CD1c-positive myeloid dendritic cell (primary cell): ENCODE measurements at regions not wholly inside any gene's neighbourhood (a gene's known extent, or its start where the extent isn't known, plus 50 kb on each side); places are given as distances from the start of the nearest gene placed in this dataset.

Experiments used
- DNase-seq: peaks from one replicate; pipeline ENCODE4 v3.0.0-alpha.2; 2016; ENCODE audit errors: extremely low spot score

DNA sequence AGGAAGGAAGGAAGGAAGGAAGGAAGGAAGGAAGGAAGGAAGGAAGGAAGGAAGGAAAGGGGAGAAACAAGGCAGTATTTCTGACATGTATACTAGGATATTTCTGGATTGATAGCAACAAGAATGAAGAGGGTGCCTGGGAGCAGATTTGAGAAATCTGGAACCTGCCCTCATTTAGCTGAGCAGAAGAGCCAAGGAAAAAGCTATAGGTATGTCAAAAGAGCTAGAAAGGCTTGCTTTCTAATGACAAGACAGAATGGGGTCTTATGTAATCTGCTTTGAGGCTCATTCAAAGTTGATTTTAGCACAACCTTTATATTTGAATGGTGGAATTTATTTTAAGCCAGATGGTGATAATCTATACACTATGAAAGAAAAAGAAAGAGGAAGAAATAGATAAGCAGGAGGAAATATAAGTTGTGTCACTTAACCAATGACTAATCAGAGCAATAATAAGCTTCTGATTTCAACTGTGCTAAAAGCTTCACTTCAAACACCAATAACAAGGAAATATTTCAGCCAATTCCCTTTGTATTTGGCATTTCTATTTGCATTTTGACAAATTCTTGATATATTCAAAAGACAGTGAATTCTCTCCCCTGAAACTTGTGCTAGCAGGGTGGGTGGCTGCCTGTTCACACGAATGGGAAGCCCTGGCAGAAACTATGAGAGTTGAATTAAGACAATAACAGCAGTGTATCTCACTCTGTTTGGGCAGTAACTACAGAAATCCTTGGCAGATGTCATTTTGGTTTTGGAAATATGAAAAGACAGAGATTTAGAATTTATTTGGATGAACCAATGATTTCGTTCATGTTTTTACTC lies 76.3 kb upstream of the FLRT2 start:
- DNase-seq = no peak

DNA sequence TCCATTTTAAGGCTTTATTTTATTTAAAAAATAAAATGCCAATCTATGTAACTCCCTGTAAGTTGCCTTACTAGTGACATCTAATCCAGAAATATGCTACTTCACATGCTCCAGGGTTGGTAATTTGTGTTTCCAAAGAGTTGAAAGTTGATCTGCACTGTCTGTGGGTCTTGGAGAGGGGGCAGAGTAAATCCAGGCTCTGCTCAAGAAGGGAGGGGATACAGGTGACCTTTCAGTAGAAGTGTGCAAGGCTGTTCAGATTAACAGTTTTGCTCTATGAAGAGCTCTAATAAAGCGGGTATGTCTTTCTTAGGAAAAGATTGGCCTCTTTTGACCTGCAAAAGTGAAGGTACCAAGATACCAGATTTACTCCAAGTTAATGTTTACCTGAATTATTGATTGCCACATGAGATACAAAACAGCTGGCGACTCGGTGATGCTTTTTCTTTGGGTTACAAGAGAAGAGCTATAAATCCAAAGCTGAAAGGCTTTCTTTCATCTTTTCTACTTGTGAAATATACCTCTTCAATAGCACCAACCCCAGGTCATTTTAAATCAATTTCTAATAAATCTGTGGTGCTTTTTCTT lies 75.6 kb upstream of the FLRT2 start:
- no peak for DNase-seq

DNA sequence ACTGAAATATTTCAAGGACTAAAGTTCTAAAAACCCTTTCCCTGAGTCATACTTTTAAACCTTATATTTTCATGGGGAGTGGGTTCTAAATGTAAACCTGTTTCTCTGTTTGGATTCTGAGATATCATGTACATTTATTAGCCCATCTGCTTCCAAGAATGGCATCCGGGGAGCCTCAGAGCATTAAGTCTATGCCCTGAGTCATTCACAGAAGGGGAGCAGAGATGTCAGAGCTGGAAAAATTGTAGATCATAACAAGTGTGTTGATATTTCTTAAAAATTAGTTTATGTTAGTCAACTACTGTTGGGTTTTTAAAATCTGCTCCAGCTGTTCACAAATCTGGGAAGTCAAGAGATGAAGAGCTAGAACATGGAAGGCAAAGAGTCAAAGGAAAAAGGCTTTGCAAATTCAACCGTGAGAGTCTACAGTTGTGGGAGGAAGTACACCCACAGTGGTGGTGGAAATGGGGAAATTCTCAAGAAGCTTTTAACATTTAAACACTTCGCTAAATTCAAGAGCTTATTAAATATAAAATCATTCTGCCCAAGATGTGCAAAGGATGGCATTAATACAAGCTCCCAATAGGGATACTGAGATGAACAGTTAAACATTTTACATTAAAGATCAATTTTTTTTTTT lies 70.5 kb upstream of the FLRT2 start:
- DNase-seq = peak; percentile 48

DNA sequence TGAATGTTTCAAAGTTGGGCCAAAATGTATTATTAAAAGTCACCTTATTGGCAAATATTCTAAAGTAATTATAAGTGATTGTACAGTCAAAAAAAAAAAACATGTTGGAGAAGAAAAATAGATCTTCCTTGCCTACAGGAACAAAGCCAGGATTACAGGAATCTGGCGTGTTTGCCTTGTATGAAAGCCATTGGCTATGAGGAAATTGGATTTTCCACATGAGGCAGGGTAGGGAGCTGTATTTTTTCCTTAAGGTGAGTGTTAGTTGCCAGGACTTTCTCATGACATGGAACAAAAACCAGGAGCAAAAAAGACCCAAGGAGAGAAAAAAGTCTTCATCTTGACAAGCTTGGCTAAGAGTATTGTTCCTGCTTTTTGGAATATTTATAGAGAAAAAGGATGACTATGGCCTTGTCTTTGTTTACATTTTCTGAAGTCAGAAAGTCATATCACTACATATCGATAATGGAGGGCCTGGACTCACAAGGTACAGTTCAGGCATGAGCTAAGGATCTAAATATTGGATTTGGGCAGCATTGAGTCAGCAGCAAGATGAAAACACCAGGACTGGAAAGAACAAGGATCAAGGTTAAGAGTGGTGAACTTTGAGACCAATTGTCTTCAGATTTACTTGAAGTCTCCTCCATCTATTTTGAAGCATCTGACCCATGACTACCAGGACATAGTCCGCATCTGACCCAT lies 68.4 kb upstream of the FLRT2 start:
- no peak for DNase-seq

DNA sequence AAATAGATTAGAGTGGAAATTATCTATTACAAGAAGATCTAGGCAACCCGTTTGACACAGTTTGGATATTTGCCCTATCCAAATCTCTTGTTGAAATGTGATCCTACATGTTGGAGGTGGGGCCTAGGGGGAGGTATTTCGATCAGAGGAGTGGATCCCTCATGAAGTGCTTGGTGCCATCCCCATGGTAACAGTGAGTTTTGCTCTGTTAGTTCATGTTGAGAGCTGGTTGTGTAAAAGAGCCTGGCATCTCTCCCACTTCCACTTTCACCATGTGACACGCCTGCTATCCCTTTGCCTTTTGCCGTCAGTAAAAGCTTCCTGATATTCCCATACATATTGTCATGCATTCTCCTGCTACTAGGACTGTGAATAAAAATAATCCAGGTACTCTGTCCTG lies 66.4 kb upstream of the FLRT2 start:
- peak; percentile 45 for DNase-seq

DNA sequence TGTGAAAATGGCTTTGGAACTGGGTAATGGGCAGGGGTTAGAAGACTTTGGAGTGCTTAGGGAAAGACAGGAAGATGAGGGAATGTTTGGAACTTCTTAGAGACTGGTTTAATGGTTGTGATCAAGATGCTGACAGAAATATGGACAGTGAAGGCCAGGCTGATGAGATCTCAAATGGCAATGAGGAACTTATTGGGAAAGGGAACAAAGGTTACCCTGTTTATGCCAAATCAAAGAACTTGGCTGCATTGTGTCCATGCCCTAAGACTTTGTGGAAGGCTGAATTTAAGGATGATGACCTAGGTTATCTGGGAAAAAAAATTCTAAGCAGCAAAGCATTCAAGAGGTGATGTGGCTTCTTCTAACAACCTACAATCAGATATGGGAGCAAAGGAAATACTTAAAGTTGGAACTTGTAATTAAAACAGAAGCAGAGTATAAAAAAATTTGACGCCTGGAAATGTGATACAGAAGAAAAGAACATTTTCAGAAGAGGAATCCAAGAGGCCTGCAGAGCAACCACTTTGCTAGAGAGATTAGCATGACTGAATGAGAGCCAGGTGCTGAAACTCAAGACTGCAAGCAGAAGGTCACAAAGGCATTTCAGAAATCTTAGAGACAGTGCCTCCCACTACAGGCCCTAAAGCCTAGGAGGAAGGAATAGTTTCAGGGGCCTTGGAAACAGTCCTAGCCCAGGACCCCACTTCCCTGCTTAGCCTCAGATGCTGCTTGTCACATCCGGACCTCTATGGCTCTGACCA lies 65.6 kb upstream of the FLRT2 start:
- no peak for DNase-seq

DNA sequence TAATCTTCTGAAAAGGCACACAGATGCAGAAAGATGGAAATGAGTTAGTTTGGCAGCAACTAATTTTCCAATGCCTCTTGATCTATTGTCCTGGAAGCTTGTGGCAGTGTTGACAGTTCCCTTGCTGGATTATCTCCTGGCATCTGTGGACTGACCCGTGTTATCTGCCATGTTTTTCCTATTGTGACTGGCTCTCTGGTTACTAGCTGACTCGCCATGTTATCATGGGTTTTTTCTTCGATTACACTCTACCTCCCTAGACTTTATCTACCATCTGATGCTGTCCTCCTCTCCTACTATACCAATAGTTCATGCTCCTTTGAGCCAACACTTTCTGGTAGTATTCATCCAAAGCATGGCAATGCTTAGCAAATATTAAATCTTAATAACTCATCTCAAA lies 63.3 kb upstream of the FLRT2 start:
- no peak for DNase-seq

DNA sequence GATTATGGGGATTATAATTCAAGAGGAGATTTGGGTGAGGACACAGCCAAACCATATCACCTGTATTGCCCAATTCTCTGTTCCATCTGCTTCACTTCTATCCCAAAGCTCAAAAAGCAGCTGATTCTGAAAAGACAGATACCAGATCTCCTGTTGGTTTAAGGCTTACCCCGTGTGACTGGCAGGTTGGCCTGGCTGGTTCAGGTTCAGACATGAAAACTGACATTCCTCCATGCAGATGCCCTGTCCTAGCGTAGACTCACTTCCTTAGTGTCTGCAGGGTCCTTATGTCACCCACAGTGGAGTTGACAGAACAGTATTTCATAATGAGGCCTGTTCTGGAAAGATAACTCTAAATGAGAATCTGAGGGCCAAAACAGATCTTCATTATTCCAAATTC lies 61.1 kb upstream of the FLRT2 start:
- DNase-seq = no peak

DNA sequence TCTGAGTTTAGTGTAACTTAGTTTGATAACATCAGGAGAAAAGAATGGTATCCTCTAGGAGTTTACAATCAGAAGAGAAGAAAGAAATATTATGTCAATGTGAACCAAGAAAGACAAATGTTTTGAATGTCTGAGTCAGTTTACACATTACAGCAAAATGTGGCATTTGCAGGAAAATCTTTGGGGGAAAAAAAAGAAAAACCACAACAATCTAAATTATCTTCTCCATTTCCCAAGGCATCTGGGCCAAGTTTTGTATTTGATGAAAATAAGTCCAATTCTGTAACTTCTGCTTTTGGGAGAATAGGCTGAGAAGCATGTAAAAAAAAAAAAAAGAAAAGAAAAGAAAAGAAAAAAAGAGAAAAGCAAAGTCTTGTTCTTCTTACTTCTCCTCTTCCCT lies 58.8 kb upstream of the FLRT2 start:
- DNase-seq = no peak

DNA sequence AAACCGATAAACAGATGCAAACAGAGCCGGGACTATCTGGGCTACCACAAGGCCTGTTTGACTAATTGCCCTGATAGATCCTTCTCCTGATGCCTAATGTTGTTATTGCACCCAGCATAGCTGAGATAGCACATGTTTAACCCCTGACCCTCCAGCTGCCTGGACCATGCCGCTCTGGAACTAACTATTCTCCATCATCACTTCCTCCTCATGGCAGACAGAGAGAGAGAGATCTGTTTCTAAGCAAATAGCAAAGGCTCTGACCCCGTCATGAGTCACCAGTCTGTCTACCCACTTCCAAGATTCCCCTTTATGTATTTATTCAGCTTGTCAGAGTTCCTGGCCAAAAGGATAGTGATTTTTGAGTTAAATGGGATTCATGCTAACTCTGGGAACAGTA lies 58.2 kb upstream of the FLRT2 start:
- DNase-seq = peak; percentile 15

DNA sequence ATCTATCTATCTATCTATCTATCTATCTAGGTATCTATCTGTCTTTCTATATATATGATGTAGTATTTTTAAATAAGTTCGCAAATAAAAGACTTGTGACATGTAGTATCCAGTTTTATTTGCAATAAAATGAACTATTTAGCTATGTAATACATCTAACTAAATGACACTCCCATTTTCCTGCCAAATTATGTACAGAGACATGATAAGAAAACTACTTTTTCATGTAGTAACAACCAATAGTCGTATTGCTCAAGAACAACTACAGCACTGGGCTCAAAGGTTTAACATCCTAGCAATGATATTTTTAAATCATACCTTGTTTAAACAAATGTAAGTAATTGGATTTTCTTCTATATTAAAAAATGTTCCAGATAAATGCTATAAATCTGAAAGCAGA lies 55.5 kb upstream of the FLRT2 start:
- no peak for DNase-seq

DNA sequence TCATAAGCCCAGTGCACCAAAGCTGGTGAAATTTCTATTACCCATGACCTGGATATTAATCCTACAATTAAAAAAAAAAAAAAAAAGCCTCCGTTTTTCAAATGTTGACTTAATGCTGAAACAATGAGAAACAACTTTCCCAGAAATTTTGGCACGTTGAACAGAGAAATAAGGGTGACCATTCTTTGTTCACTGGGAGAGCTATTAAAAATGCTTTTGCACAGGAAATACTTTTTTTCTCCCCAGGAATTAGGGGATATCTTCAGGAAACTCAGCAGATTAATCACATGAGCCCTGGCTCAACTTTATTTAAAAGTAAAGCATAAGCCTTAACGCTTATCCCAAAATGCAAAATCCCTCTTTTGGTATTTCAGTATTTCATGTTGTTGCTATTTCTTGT lies 54.8 kb upstream of the FLRT2 start:
- no peak for DNase-seq

DNA sequence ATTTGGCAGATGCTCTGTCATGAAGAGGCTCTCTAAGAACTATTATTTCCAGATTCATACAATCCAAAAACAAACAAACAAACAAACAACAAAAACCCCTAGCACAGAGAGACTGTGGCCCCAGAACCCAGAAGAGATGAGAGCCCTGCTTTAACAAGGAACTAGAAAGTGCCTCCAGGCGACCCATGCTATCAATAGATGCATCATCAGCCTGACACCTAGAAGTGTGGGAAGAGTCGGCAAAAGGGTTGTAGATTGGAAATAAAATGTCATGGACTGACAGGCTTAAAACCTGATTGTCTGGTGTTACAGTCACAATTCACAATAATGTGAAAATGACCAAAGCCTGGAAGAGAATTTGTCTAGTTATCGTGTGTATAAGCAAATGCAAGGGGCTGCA lies 50.6 kb upstream of the FLRT2 start:
- DNase-seq = no peak

DNA sequence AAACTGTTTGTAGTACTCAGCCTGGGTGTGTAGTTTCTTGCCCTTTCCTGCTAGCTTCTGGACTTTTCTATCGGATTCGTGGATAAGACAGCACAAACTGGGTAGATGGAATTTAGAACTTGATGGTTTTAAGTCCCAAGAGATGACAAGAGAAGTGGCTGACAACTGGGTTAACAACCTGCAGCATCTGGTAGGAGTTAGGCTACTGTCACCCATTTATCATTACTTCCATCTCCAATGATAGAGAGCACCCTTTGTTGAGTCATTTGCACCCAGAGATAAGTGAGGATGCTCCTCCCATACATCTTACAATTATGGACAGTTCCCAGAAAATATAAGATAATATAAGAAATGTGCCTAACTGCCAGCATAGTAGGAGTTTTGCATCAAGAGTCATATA lies 50.2 kb upstream of the FLRT2 start:
- DNase-seq = no peak
